ENCODE measurements at regions not wholly inside any gene's neighbourhood (a gene's known extent, or its start where the extent isn't known, plus 50 kb on each side); places are given as distances from the start of the nearest gene placed in this dataset.

- no peaks in the 10 kb centered on the region for H3K27me3 ChIP-seq (ENCODE audit: low read length)
- H3K9ac ChIP-seq (ENCODE audit: low read length), result no peak overlapping the region
- H3K4me1 ChIP-seq (ENCODE audit: low read length), result no peaks in the 10 kb centered on the region
- no peak overlapping the region for H2AFZ ChIP-seq (ENCODE audit: low read length)
- DNase-seq, result no peak
- no peaks in the 10 kb centered on the region for H3K79me2 ChIP-seq (ENCODE audit: low read length)
- H3K36me3 ChIP-seq (ENCODE audit: insufficient read depth, low read length), result no peaks in the 10 kb centered on the region
- no peak overlapping the region for H3K4me3 ChIP-seq (ENCODE audit: low read length)
- H3K9me3 ChIP-seq (ENCODE audit: low read length), result no peaks in the 10 kb centered on the region
- H4K20me1 ChIP-seq (ENCODE audit: insufficient read depth, low read depth, low read length), result no peaks in the 10 kb centered on the region
- no peak overlapping the region for H3K4me2 ChIP-seq (ENCODE audit: low read depth, low read length, poor library complexity, severe bottlenecking)
- H3K9me2 ChIP-seq (replicated peaks; ENCODE audit: insufficient read depth, low read length), result no peaks in the 10 kb centered on the region
- H3K27ac ChIP-seq (ENCODE audit: low read length), result no peak overlapping the region
These were observed 106.0 kb upstream of the AFDN start for GRCh38 chr6:167720456-167721285.

GRCh38 chr6:167721291-167721690 is 105.4 kb upstream of the AFDN start:
- DNase-seq, result no peak
- no peaks in the 10 kb centered on the region for H4K20me1 ChIP-seq (ENCODE audit: insufficient read depth, low read depth, low read length)
- no peaks in the 10 kb centered on the region for H3K9me3 ChIP-seq (ENCODE audit: low read length)
- no peak overlapping the region for H3K9ac ChIP-seq (ENCODE audit: low read length)
- no peaks in the 10 kb centered on the region for H3K27me3 ChIP-seq (ENCODE audit: low read length)
- H3K4me2 ChIP-seq (ENCODE audit: low read depth, low read length, poor library complexity, severe bottlenecking), result no peak overlapping the region
- H3K36me3 ChIP-seq (ENCODE audit: insufficient read depth, low read length), result no peaks in the 10 kb centered on the region
- no peaks in the 10 kb centered on the region for H3K9me2 ChIP-seq (replicated peaks; ENCODE audit: insufficient read depth, low read length)
- H3K27ac ChIP-seq (ENCODE audit: low read length), result no peak overlapping the region
- H3K4me1 ChIP-seq (ENCODE audit: low read length), result no peaks in the 10 kb centered on the region
- H3K4me3 ChIP-seq (ENCODE audit: low read length), result no peak overlapping the region
- no peaks in the 10 kb centered on the region for H3K79me2 ChIP-seq (ENCODE audit: low read length)
- H2AFZ ChIP-seq (ENCODE audit: low read length), result no peak overlapping the region

- H3K36me3 ChIP-seq (ENCODE audit: insufficient read depth, low read length), result no peaks in the 10 kb centered on the region
- H3K27ac ChIP-seq (ENCODE audit: low read length), result no peak overlapping the region
- no peaks in the 10 kb centered on the region for H3K9me3 ChIP-seq (ENCODE audit: low read length)
- no peak overlapping the region for H3K4me3 ChIP-seq (ENCODE audit: low read length)
- no peaks in the 10 kb centered on the region for H3K4me1 ChIP-seq (ENCODE audit: low read length)
- no peaks in the 10 kb centered on the region for H3K9me2 ChIP-seq (replicated peaks; ENCODE audit: insufficient read depth, low read length)
- H3K27me3 ChIP-seq (ENCODE audit: low read length), result no peaks in the 10 kb centered on the region
- H3K9ac ChIP-seq (ENCODE audit: low read length), result no peak overlapping the region
- H4K20me1 ChIP-seq (ENCODE audit: insufficient read depth, low read depth, low read length), result no peaks in the 10 kb centered on the region
- no peak overlapping the region for H3K4me2 ChIP-seq (ENCODE audit: low read depth, low read length, poor library complexity, severe bottlenecking)
- H3K79me2 ChIP-seq (ENCODE audit: low read length), result no peaks in the 10 kb centered on the region
- no peak overlapping the region for H2AFZ ChIP-seq (ENCODE audit: low read length)
- DNase-seq, result no peak
These were observed 103.9 kb upstream of the AFDN start for GRCh38 chr6:167722634-167723309.

GRCh38 chr6:167726043-167726621 is 100.6 kb upstream of the AFDN start:
- no peaks in the 10 kb centered on the region for H3K36me3 ChIP-seq (ENCODE audit: insufficient read depth, low read length)
- H3K27ac ChIP-seq (ENCODE audit: low read length), result no peak overlapping the region
- no peak overlapping the region for H3K4me2 ChIP-seq (ENCODE audit: low read depth, low read length, poor library complexity, severe bottlenecking)
- no peak overlapping the region for H2AFZ ChIP-seq (ENCODE audit: low read length)
- H3K4me1 ChIP-seq (ENCODE audit: low read length), result no peaks in the 10 kb centered on the region
- H3K9ac ChIP-seq (ENCODE audit: low read length), result no peak overlapping the region
- no peaks in the 10 kb centered on the region for H4K20me1 ChIP-seq (ENCODE audit: insufficient read depth, low read depth, low read length)
- H3K9me2 ChIP-seq (replicated peaks; ENCODE audit: insufficient read depth, low read length), result no peaks in the 10 kb centered on the region
- H3K4me3 ChIP-seq (ENCODE audit: low read length), result no peak overlapping the region
- no peak for DNase-seq
- no peaks in the 10 kb centered on the region for H3K79me2 ChIP-seq (ENCODE audit: low read length)
- H3K27me3 ChIP-seq (ENCODE audit: low read length), result no peaks in the 10 kb centered on the region
- H3K9me3 ChIP-seq (ENCODE audit: low read length), result no peaks in the 10 kb centered on the region

- Histone ChIP-seq H3K4me1 (ENCODE audit: low read length) (no peaks in the 10 kb centered on the region), H3K9me3 (ENCODE audit: low read length) (no peaks in the 10 kb centered on the region), H4K20me1 (ENCODE audit: insufficient read depth, low read depth, low read length) (no peaks in the 10 kb centered on the region), H3K9me2 (replicated peaks; ENCODE audit: insufficient read depth, low read length) (no peaks in the 10 kb centered on the region), H3K36me3 (ENCODE audit: insufficient read depth, low read length) (no peaks in the 10 kb centered on the region), H3K27ac (ENCODE audit: low read length) (no peak overlapping the region), H3K4me2 (ENCODE audit: low read depth, low read length, poor library complexity, severe bottlenecking) (no peak overlapping the region), H3K9ac (ENCODE audit: low read length) (no peak overlapping the region), H2AFZ (ENCODE audit: low read length) (no peak overlapping the region), H3K79me2 (ENCODE audit: low read length) (no peaks in the 10 kb centered on the region), H3K4me3 (ENCODE audit: low read length) (no peak overlapping the region), H3K27me3 (ENCODE audit: low read length) (no peaks in the 10 kb centered on the region)
- DNase-seq, result no peak
These were observed 96.3 kb upstream of the AFDN start for GRCh38 chr6:167730441-167730840.

GRCh38 chr6:167731216-167731615 is 95.5 kb upstream of the AFDN start:
- Histone ChIP-seq H2AFZ (ENCODE audit: low read length) (no peak overlapping the region), H4K20me1 (ENCODE audit: insufficient read depth, low read depth, low read length) (no peaks in the 10 kb centered on the region), H3K9me2 (replicated peaks; ENCODE audit: insufficient read depth, low read length) (no peaks in the 10 kb centered on the region), H3K27me3 (ENCODE audit: low read length) (no peaks in the 10 kb centered on the region), H3K9me3 (ENCODE audit: low read length) (no peaks in the 10 kb centered on the region), H3K9ac (ENCODE audit: low read length) (no peak overlapping the region), H3K27ac (ENCODE audit: low read length) (no peak overlapping the region), H3K4me3 (ENCODE audit: low read length) (no peak overlapping the region), H3K36me3 (ENCODE audit: insufficient read depth, low read length) (no peaks in the 10 kb centered on the region), H3K4me1 (ENCODE audit: low read length) (no peaks in the 10 kb centered on the region), H3K4me2 (ENCODE audit: low read depth, low read length, poor library complexity, severe bottlenecking) (no peak overlapping the region), H3K79me2 (ENCODE audit: low read length) (no peaks in the 10 kb centered on the region)
- DNase-seq, result no peak

GRCh38 chr6:167731731-167732422 is 94.8 kb upstream of the AFDN start:
- no peaks in the 10 kb centered on the region for H3K9me2 ChIP-seq (replicated peaks; ENCODE audit: insufficient read depth, low read length)

More at GRCh38 chr6:167731731-167732422, 94.8 kb upstream of the AFDN start:
- Histone ChIP-seq H3K79me2 (ENCODE audit: low read length) (no peaks in the 10 kb centered on the region), H3K4me2 (ENCODE audit: low read depth, low read length, poor library complexity, severe bottlenecking) (no peak overlapping the region), H3K9ac (ENCODE audit: low read length) (no peak overlapping the region), H3K36me3 (ENCODE audit: insufficient read depth, low read length) (no peaks in the 10 kb centered on the region), H3K27ac (ENCODE audit: low read length) (no peak overlapping the region), H2AFZ (ENCODE audit: low read length) (no peak overlapping the region), H3K4me3 (ENCODE audit: low read length) (no peak overlapping the region), H4K20me1 (ENCODE audit: insufficient read depth, low read depth, low read length) (no peaks in the 10 kb centered on the region), H3K27me3 (ENCODE audit: low read length) (no peaks in the 10 kb centered on the region), H3K4me1 (ENCODE audit: low read length) (no peaks in the 10 kb centered on the region), H3K9me3 (ENCODE audit: low read length) (no peaks in the 10 kb centered on the region)
- DNase-seq, result no peak

Measured in Karpas-422 (cell line).